Heart left ventricle (tissue), 13 donors: ENCODE measurements at regions not wholly inside any gene's neighbourhood (a gene's known extent, or its start where the extent isn't known, plus 50 kb on each side); places are given as distances from the start of the nearest gene placed in this dataset.
"Not testable (repeated sequence)": the region's sequence is repeated elsewhere in the genome, so short reads cannot be mapped to it uniquely, and the experiment has no call there.

Experiments used
- CTCF ChIP-seq, 12 donors: fragments of 200-600 bp; sonication (generic) in 4 of 12; IDR thresholded peaks; one replicate each; pipeline versions ENCODE4 v1.5.0 to v1.8.0; 2018 to 2022; ENCODE audit warnings: antibody characterized with exemption in 12 of 12, mild to moderate bottlenecking in 5 of 12
- POLR2A ChIP-seq, 2 donors: fragments of 450-650 bp; IDR thresholded peaks; one replicate each; pipeline ENCODE4 v1.6.1; 2017; ENCODE audit warnings: antibody characterized with exemption in 2 of 2, mild to moderate bottlenecking in 2 of 2, moderate library complexity in 2 of 2
- donor health status: ischemic (EF 13 %, LVEDD 7.1; RV severe dilation, severe dysfunction).
- donor health status: DM: no; HTN: yes; CAD: no.
- donor health status: DM: no; HTN: no; CAD: no.
- donor health status: ischemic (EF 25% LVEDD 6.9; RV normal size, moderate dysfunction).
- donor health status: ischemic (EF 25% LVEDD 5.7; RV mildly dilated, moderate dysfunction).
- donor health status: ischemic (EF 35%, LVEDD 5.7; RV mildly dilated, moderate dysfunction).
- donor health status: nonischemic (EF 11% LVEDD 7.7; RV severe dilation, severe dysfunction).
- donor health status: DM: yes; HTN: yes; CAD: no.
- donor health status: PGD.
- donor health status: ischemic (EF 29% LVEDD 5.4; RV normal size, mild dysfunction).
- donor health status: nonischemic (EF 23%, LVEDD 6.1; RV moderate dilation, normal function).

- TF ChIP-seq CTCF, POLR2A (IDR thresholded peaks at IDR 0.05): not testable (repeated sequence)
Observed at GRCh38 chr3:95860628-95861027, 953.8 kb upstream of the EPHA6 start.
